ENCODE measurements at regions not wholly inside any gene's neighbourhood (a gene's known extent, or its start where the extent isn't known, plus 50 kb on each side); places are given as distances from the start of the nearest gene placed in this dataset.

DNA sequence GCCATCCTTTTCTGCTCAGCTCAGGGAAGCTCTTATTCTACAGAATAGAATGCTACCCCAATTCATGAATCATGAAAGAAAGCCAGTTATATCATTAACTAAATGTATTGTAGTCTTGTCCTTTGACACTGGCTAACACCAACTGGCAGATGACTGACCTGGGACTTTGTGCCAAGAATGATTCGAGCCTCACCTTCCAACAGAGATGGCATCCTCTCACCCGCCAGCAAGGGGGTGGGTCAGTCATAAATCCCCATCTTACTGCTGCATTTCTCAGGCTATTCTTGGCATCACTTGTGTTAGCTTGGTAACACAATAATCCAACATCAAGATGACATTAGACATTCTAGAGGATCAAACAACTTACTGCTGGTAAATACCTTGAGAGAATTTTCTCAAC, 1239.8 kb upstream of the MIR17HG start:
- TF ChIP-seq KDM1A (IDR thresholded peaks at IDR 0.05; ENCODE audit: low read depth) = no peak
- TF ChIP-seq POLR2A (IDR thresholded peaks at IDR 0.05; ENCODE audit: low read length) = no peak
- no peak for TF ChIP-seq CHD4 (IDR thresholded peaks at IDR 0.05; ENCODE audit: borderline replicate concordance)
- no peak for TF ChIP-seq EP300 (IDR thresholded peaks at IDR 0.05)
- no peak for TF ChIP-seq KDM5A (IDR thresholded peaks at IDR 0.05)
- TF ChIP-seq, protein P1, sequence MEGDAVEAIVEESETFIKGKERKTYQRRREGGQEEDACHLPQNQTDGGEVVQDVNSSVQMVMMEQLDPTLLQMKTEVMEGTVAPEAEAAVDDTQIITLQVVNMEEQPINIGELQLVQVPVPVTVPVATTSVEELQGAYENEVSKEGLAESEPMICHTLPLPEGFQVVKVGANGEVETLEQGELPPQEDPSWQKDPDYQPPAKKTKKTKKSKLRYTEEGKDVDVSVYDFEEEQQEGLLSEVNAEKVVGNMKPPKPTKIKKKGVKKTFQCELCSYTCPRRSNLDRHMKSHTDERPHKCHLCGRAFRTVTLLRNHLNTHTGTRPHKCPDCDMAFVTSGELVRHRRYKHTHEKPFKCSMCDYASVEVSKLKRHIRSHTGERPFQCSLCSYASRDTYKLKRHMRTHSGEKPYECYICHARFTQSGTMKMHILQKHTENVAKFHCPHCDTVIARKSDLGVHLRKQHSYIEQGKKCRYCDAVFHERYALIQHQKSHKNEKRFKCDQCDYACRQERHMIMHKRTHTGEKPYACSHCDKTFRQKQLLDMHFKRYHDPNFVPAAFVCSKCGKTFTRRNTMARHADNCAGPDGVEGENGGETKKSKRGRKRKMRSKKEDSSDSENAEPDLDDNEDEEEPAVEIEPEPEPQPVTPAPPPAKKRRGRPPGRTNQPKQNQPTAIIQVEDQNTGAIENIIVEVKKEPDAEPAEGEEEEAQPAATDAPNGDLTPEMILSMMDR (IDR thresholded peaks at IDR 0.05) = no peak
- TF ChIP-seq MAZ (IDR thresholded peaks at IDR 0.05; ENCODE audit: borderline replicate concordance, low read depth, low read length) = no peak
- no peak for TF ChIP-seq RNF2 (IDR thresholded peaks at IDR 0.05; ENCODE audit: borderline replicate concordance, low read depth)
- no peak for TF ChIP-seq RAD21 (conservative IDR thresholded peaks at IDR 0.05 in 1 of 2, IDR thresholded peaks at IDR 0.05 in 1 of 2)
- TF ChIP-seq ZFP36 (IDR thresholded peaks at IDR 0.05; ENCODE audit: borderline replicate concordance, partially characterized antibody) = no peak
- no peak for TF ChIP-seq HEYL (CRISPR knock-in tag; IDR thresholded peaks at IDR 0.05)
- no peak for TF ChIP-seq POLR2AphosphoS2 (conservative IDR thresholded peaks at IDR 0.05; ENCODE audit: low read length)
- no peak for TF ChIP-seq HOXB5 (CRISPR knock-in tag; IDR thresholded peaks at IDR 0.05)
